ENCODE measurements at regions not wholly inside any gene's neighbourhood (a gene's known extent, or its start where the extent isn't known, plus 50 kb on each side); places are given as distances from the start of the nearest gene placed in this dataset.

- no peak for ATAC-seq
- H3K36me3 Mint-ChIP-seq = no peaks in the 10 kb centered on the region
- H3K4me3 Mint-ChIP-seq = no peak overlapping the region
- H3K27ac Mint-ChIP-seq = no peak overlapping the region
- no peaks in the 10 kb centered on the region for H3K27me3 Mint-ChIP-seq
- no peaks in the 10 kb centered on the region for H3K4me1 Mint-ChIP-seq
- H3K9me3 Mint-ChIP-seq = peaks cover 3% of the 10 kb centered on the region
Measured at GRCh38 chr5:113974976-113975375, 386.9 kb upstream of the KCNN2 start.

- H3K27me3 Mint-ChIP-seq = no peaks in the 10 kb centered on the region
- ATAC-seq = no peak
- H3K4me1 Mint-ChIP-seq = no peaks in the 10 kb centered on the region
- no peak overlapping the region for H3K27ac Mint-ChIP-seq
- H3K4me3 Mint-ChIP-seq = no peak overlapping the region
- H3K36me3 Mint-ChIP-seq = no peaks in the 10 kb centered on the region
- H3K9me3 Mint-ChIP-seq = no peaks in the 10 kb centered on the region
Measured at GRCh38 chr5:113984928-113985327, 376.9 kb upstream of the KCNN2 start.

DNA sequence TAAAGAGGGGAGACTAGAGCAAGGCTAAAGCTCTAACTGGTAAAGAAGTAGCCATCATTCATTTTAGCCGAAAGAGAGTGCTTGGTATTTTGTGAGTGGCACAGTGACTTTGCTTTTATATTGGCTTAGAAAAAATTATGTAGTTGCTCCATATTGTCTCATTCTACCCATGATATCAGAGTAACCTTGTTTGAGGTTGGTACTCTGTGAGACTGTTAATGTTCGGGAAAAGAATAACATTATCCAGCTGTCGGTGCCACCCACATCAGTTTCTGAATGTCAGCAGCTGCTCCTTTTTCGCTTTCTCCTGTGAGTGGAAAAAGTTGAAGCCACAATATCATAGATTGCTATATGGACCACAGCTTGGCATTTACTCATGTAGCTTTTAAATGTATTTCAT is 376.4 kb upstream of the KCNN2 start:
- Mint-ChIP-seq H3K4me1 (no peaks in the 10 kb centered on the region), H3K36me3 (no peaks in the 10 kb centered on the region), H3K9me3 (no peaks in the 10 kb centered on the region), H3K27ac (no peak overlapping the region), H3K4me3 (no peak overlapping the region), H3K27me3 (no peaks in the 10 kb centered on the region)
- no peak for ATAC-seq

DNA sequence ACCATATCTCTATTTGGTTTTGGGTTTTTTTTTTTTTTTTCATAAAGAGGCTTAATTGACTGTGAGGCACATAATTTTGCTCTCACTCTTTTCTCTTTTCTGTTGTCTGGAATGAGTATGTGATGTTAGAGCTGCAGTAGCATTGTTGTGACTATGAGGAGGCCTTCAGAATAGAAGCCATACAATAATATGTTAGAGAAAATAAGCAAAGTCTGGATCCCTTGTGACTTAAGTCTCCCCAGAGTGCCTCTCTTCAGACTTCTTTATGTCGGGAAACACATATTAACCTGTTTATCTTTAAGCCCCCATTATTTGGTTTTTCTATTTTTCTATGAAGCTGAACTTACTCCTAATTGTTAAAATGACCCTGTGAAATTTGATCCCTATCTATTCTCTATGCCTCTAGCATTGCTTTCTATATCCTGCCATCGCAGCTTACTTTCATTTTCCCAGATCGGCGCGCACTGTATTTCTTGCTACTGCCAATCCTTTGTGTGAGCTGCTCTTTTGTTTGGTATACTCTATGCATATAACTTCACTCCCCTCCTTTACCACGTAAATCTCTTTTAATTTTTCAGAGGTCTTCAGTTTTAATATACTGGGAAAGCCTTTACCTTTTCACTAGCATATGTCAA is 372.5 kb upstream of the KCNN2 start:
- no peak for ATAC-seq
- no peaks in the 10 kb centered on the region for H3K27me3 Mint-ChIP-seq
- no peaks in the 10 kb centered on the region for H3K36me3 Mint-ChIP-seq
- no peaks in the 10 kb centered on the region for H3K4me1 Mint-ChIP-seq
- H3K27ac Mint-ChIP-seq = no peak overlapping the region
- H3K9me3 Mint-ChIP-seq = no peaks in the 10 kb centered on the region
- no peak overlapping the region for H3K4me3 Mint-ChIP-seq

- H3K27ac Mint-ChIP-seq = no peak overlapping the region
- H3K36me3 Mint-ChIP-seq = no peaks in the 10 kb centered on the region
- H3K27me3 Mint-ChIP-seq = no peaks in the 10 kb centered on the region
- H3K4me3 Mint-ChIP-seq = no peak overlapping the region
- ATAC-seq = no peak
- no peaks in the 10 kb centered on the region for H3K9me3 Mint-ChIP-seq
- no peaks in the 10 kb centered on the region for H3K4me1 Mint-ChIP-seq
Measured at GRCh38 chr5:113989913-113990305, 372.0 kb upstream of the KCNN2 start.

DNA sequence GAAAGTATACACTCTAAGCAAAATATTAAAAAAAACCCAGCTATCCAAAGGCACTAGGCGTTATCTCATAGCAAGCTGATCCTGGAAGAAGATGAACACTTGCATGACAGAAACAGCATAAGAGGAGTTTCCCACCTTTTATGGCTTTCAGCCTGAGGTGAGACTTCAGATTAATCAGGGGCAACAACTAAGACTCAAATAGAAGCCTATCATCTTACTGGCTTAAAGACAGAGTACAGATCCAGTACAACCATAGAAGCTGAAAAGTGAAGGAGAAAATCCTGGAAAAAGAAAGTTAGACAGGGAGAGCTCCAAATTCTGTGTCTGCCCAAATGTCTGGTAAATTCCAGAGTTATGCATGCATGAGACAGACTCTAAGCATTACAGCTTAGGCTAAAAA is 360.8 kb upstream of the KCNN2 start:
- Mint-ChIP-seq H3K27me3 (no peaks in the 10 kb centered on the region), H3K4me1 (no peaks in the 10 kb centered on the region), H3K36me3 (no peaks in the 10 kb centered on the region), H3K4me3 (no peak overlapping the region), H3K9me3 (no peaks in the 10 kb centered on the region), H3K27ac (no peak overlapping the region)
- no peak for ATAC-seq

- Mint-ChIP-seq H3K4me3 (no peak overlapping the region), H3K36me3 (no peaks in the 10 kb centered on the region), H3K4me1 (no peaks in the 10 kb centered on the region), H3K27me3 (no peaks in the 10 kb centered on the region), H3K9me3 (no peaks in the 10 kb centered on the region), H3K27ac (no peak overlapping the region)
- ATAC-seq = no peak
Measured at GRCh38 chr5:114006582-114006981, 355.3 kb upstream of the KCNN2 start.

DNA sequence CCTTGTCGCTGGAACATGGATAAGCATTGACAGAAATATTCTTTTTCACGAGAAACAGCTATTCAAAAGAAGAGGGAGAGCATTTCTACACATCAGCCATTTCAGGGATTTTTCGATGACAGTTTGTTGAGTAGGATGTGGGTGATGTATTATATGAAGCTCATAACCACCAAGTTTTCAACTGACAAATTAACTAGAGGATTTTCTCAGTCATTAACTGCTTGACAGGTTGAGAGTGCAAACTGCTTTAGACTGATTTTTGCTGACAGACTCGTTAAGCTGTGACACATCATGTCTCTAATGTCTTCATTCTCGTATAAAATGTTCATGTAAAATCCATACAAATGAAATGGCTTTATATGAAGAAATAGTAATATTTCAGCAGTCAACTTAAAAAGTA is 354.2 kb upstream of the KCNN2 start:
- Mint-ChIP-seq H3K4me3 (no peak overlapping the region), H3K36me3 (no peaks in the 10 kb centered on the region), H3K27me3 (no peaks in the 10 kb centered on the region), H3K27ac (no peak overlapping the region), H3K4me1 (no peaks in the 10 kb centered on the region), H3K9me3 (no peaks in the 10 kb centered on the region)
- no peak for ATAC-seq

- H3K27me3 Mint-ChIP-seq = no peaks in the 10 kb centered on the region
- H3K9me3 Mint-ChIP-seq = no peaks in the 10 kb centered on the region
- ATAC-seq = no peak
- H3K4me1 Mint-ChIP-seq = no peaks in the 10 kb centered on the region
- H3K27ac Mint-ChIP-seq = no peak overlapping the region
- no peaks in the 10 kb centered on the region for H3K36me3 Mint-ChIP-seq
- H3K4me3 Mint-ChIP-seq = no peak overlapping the region
Measured at GRCh38 chr5:114010362-114010761, 351.5 kb upstream of the KCNN2 start.

DNA sequence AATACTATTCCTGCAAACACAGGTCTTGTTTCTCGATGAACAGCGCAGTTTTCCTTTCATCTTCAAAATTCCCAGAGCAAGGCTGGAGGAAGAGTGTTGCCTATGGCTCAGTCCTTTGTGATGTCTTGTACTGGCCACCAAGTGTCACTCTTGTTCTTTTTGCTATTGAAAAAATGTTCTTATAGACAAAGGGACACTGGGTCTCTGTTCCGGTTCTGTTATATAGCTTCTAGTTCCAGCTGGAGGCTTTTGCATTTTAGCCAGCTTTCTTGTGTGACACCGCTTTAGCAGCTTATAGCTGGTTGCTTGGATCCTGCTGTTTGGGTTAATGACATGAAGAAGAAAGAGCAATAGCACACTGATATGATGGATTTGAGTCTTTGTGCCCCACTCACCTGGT is 343.7 kb upstream of the KCNN2 start:
- Mint-ChIP-seq H3K27me3 (no peaks in the 10 kb centered on the region), H3K36me3 (no peaks in the 10 kb centered on the region), H3K9me3 (no peaks in the 10 kb centered on the region), H3K4me3 (no peak overlapping the region), H3K4me1 (no peaks in the 10 kb centered on the region), H3K27ac (no peak overlapping the region)
- no peak for ATAC-seq

- Mint-ChIP-seq H3K4me3 (no peak overlapping the region), H3K27ac (no peak overlapping the region), H3K4me1 (no peaks in the 10 kb centered on the region), H3K27me3 (no peaks in the 10 kb centered on the region), H3K9me3 (peaks cover 9% of the 10 kb centered on the region), H3K36me3 (no peaks in the 10 kb centered on the region)
- no peak for ATAC-seq
Measured at GRCh38 chr5:114038756-114039155, 323.1 kb upstream of the KCNN2 start.

DNA sequence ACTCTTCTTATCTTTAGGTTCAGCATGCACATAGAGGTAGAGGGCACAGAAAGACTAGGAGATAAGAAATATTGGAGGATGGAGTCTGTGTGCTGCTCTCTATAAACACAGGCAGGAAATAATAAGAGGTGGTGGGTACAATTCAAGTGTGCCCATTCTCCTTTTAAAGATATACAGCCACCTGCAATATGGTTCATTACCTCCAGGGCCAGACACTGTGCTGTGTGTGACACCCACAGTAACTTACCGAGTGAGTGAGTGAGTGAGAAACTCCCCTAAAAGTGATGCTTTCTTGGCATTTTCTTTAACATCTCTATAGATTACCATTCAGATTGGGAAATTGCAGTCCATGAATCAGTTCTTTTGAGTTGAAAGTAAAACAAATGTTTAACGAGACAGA is 311.8 kb upstream of the KCNN2 start:
- Mint-ChIP-seq H3K9me3 (no peaks in the 10 kb centered on the region), H3K4me3 (no peak overlapping the region)

GRCh38 chr5:114053372-114053771 is 308.5 kb upstream of the KCNN2 start:
- Mint-ChIP-seq H3K36me3 (no peaks in the 10 kb centered on the region), H3K4me1 (no peaks in the 10 kb centered on the region), H3K4me3 (no peak overlapping the region), H3K9me3 (no peaks in the 10 kb centered on the region), H3K27me3 (peaks cover 34% of the 10 kb centered on the region), H3K27ac (no peak overlapping the region)
- ATAC-seq = no peak

More for the DNA sequence above, 311.8 kb upstream of the KCNN2 start:
- no peaks in the 10 kb centered on the region for H3K36me3 Mint-ChIP-seq
- H3K27me3 Mint-ChIP-seq = peaks cover 16% of the 10 kb centered on the region
- no peak overlapping the region for H3K27ac Mint-ChIP-seq
- ATAC-seq = no peak
- no peaks in the 10 kb centered on the region for H3K4me1 Mint-ChIP-seq

- H3K27me3 Mint-ChIP-seq = peaks cover 44% of the 10 kb centered on the region
- H3K9me3 Mint-ChIP-seq = no peaks in the 10 kb centered on the region
- no peak for ATAC-seq
- no peak overlapping the region for H3K27ac Mint-ChIP-seq
- H3K36me3 Mint-ChIP-seq = no peaks in the 10 kb centered on the region
- no peaks in the 10 kb centered on the region for H3K4me1 Mint-ChIP-seq
- no peak overlapping the region for H3K4me3 Mint-ChIP-seq
Measured at GRCh38 chr5:114054594-114054993, 307.3 kb upstream of the KCNN2 start.

- ATAC-seq = no peak
- H3K36me3 Mint-ChIP-seq = no peaks in the 10 kb centered on the region
- no peak overlapping the region for H3K4me3 Mint-ChIP-seq
- H3K4me1 Mint-ChIP-seq = no peaks in the 10 kb centered on the region
- H3K27me3 Mint-ChIP-seq = peaks cover 44% of the 10 kb centered on the region
- no peaks in the 10 kb centered on the region for H3K9me3 Mint-ChIP-seq
- H3K27ac Mint-ChIP-seq = no peak overlapping the region
Measured at GRCh38 chr5:114055318-114056184, 306.3 kb upstream of the KCNN2 start.

- peaks cover 44% of the 10 kb centered on the region for H3K27me3 Mint-ChIP-seq
- no peaks in the 10 kb centered on the region for H3K4me1 Mint-ChIP-seq
- no peaks in the 10 kb centered on the region for H3K9me3 Mint-ChIP-seq
- no peak overlapping the region for H3K27ac Mint-ChIP-seq
- H3K36me3 Mint-ChIP-seq = no peaks in the 10 kb centered on the region
- ATAC-seq = no peak
- no peak overlapping the region for H3K4me3 Mint-ChIP-seq
Measured at GRCh38 chr5:114056185-114056538, 305.7 kb upstream of the KCNN2 start.

All from stimulated activated memory B cell treated with anti-CD40 and anti-IgM and Interleukin-4, amounts not matched to agents 10 μg/mL and 1 μg/mL and 100 μg/mL, for 72 hours (primary cell).